ENCODE measurements at regions not wholly inside any gene's neighbourhood (a gene's known extent, or its start where the extent isn't known, plus 50 kb on each side); places are given as distances from the start of the nearest gene placed in this dataset.

- peak overlapping the region in 9 of 21 experiments; percentile 4 to 41 (median 17) for H3K27ac ChIP-seq
- H3K4me3 ChIP-seq: no peak overlapping the region
Measured at GRCh38 chr12:92560713-92561542, 141.9 kb upstream of the PLEKHG7 start.

GRCh38 chr12:92558806-92559205 is 144.0 kb upstream of the PLEKHG7 start:
- Histone ChIP-seq H3K27ac (peak overlapping the region in 3 of 21 experiments; percentile 12 to 35 (median 31)), H3K4me3 (no peak overlapping the region)

DNA sequence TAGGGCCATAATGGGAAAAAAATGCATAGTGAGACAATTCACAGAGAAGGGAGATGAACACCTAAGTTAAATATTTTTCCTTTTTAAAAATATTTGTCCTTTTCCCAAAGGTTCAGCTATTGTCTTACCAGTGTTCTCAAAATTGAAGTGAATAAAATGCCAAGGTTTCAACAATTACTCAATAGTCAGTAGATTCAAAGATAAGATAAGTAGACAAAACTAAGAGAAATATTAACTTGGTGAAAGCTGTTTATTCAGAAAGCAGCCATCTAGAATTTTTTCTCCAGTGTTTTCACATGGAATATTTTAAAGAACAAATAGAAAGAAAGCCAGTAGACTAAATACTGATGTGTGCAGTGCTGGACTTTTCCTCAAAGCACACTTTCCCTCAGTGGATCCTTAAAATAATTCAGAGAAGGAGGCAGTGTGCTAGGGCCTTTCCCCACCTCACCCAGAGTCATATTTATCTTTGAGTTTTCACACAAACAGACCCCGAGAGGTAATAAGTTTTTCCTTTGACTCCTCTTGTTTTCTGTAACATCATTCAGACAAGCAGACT is 144.5 kb upstream of the PLEKHG7 start:
- H3K27ac ChIP-seq: peak overlapping the region in 4 of 21 experiments; percentile 12 to 35 (median 32)

GRCh38 chr12:92557422-92557724 is 145.4 kb upstream of the PLEKHG7 start:
- Histone ChIP-seq H3K27ac (peak overlapping the region in 4 of 21 experiments; percentile 16 to 83 (median 41)), H3K4me3 (no peak overlapping the region)

More for the DNA sequence above, 144.5 kb upstream of the PLEKHG7 start:
- no peak overlapping the region for H3K4me3 ChIP-seq

- Histone ChIP-seq H3K27ac (peak overlapping the region in 8 of 21 experiments; percentile 5 to 89 (median 41)), H3K4me3 (no peak overlapping the region)
Measured at GRCh38 chr12:92556637-92557421, 146.0 kb upstream of the PLEKHG7 start.

- H3K27ac ChIP-seq: peak overlapping the region in 7 of 21 experiments; percentile 5 to 89 (median 42)
- H3K4me3 ChIP-seq: no peak overlapping the region
Measured at GRCh38 chr12:92556141-92556540, 146.6 kb upstream of the PLEKHG7 start.

- no peak overlapping the region for H3K4me3 ChIP-seq
- peak overlapping the region in 18 of 21 experiments; percentile 43 to 89 (median 78) for H3K27ac ChIP-seq
Measured at GRCh38 chr12:92554158-92555073, 148.4 kb upstream of the PLEKHG7 start.

- Histone ChIP-seq H3K4me3 (no peak overlapping the region), H3K27ac (peak overlapping the region in 20 of 21 experiments; percentile 43 to 89 (median 78))
Measured at GRCh38 chr12:92553389-92553788, 149.4 kb upstream of the PLEKHG7 start.

GRCh38 chr12:92552412-92553108 is 150.2 kb upstream of the PLEKHG7 start:
- no peak overlapping the region for H3K4me3 ChIP-seq
- H3K27ac ChIP-seq: peak overlapping the region in 20 of 21 experiments; percentile 43 to 89 (median 78)

DNA sequence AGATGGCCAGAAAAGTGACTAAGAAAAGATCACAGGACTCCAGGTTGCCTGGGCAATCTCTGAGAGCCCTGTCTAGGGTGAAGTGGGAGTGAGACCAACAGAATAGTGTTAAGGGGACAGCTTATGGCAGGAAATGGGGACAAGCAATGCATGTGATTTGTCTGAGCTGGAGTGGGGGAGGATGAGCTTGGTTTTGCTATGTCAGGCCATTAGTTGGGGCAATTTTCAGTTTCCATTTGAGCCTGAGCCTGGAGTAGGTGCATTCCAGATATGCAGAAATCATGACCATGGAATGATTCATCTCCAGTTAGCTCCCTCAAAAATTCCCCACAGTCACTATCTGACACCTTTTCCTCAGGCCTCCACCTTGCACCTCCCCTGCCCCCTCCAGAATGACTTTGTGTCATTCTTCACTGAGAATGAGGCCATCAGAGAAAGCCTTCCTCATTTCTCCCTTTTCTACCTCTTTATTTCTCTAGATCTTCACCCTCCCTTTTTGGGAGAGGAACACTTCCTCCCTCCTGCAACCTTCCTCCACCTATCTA is 150.9 kb upstream of the PLEKHG7 start:
- no peak overlapping the region for H3K4me3 ChIP-seq
- H3K27ac ChIP-seq: peak overlapping the region in 13 of 21 experiments; percentile 28 to 87 (median 74)

DNA sequence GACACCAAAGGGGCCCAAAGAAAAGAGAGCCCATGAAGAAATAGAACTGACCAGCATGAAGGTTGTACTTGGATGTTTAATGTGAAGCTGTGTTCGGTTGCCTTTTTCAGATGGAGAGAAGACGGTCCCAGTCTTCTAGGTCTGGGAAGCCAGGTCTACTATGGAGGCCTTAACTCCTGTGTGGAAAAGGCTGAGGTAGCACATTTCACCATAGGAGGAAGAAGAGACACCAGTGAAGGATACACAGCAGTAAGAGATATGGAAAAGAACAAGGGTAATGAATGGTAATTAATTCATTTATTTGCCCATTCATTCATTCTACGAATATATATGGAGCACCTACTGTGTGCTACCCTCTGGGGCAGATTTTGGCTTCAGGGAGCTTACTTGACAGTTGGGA is 151.6 kb upstream of the PLEKHG7 start:
- Histone ChIP-seq H3K4me3 (no peak overlapping the region), H3K27ac (peak overlapping the region in 7 of 21 experiments; percentile 28 to 87 (median 74))

DNA sequence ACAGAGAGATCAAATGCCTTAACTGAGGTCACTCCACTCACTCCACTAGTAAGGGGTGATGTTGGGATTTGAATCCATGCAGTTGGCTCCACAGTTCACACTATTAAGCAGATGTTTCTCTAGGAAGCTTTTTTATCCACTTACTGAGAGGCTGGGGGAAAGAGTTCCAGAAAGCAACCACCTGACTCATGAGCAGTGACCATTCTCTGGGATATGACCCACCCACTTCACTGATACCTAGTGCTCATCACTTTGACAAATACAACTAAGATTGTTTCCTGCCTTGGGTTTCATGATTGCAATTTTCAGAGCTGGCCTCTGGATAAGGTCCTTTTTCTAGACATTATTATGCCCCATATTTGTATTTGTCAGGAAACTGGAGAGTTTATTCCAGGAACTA is 152.1 kb upstream of the PLEKHG7 start:
- H3K27ac ChIP-seq: no peak overlapping the region

GRCh38 chr12:92550254-92550653 is 152.5 kb upstream of the PLEKHG7 start:
- Histone ChIP-seq H3K27ac (no peak overlapping the region), H3K4me3 (no peak overlapping the region)

More for the DNA sequence above, 152.1 kb upstream of the PLEKHG7 start:
- H3K4me3 ChIP-seq: no peak overlapping the region

DNA sequence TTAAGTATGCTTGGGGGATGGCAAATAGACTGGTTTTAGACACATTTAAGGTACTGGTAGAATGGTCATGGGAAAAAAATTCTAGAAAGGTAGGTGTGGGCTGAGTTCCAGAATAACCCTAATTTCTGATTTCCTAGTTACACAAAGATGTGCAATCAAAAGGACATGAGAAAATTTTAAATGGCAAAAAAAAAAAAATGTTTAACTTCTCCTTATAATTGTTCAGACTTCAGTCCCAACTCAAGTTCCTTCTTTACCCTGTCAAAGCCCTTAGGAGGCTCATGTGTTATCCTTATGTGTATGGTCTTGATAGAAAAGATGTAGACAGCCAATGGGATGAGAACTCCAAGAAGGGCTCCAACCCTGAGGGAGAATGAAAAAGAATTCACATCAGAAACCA is 153.3 kb upstream of the PLEKHG7 start:
- Histone ChIP-seq H3K27ac (no peak overlapping the region), H3K4me3 (no peak overlapping the region)

- Histone ChIP-seq H3K27ac (peak overlapping the region in 5 of 21 experiments; percentile 3 to 59 (median 10)), H3K4me3 (no peak overlapping the region)
Measured at GRCh38 chr12:92547906-92548305, 154.9 kb upstream of the PLEKHG7 start.

- Histone ChIP-seq H3K4me3 (no peak overlapping the region), H3K27ac (peak overlapping the region in 5 of 21 experiments; percentile 8 to 59 (median 10))
Measured at GRCh38 chr12:92547420-92547819, 155.4 kb upstream of the PLEKHG7 start.

- Histone ChIP-seq H3K4me3 (no peak overlapping the region), H3K27ac (peak overlapping the region in 3 of 21 experiments; percentile 8 to 52 (median 8))
Measured at GRCh38 chr12:92546635-92547348, 156.0 kb upstream of the PLEKHG7 start.

DNA sequence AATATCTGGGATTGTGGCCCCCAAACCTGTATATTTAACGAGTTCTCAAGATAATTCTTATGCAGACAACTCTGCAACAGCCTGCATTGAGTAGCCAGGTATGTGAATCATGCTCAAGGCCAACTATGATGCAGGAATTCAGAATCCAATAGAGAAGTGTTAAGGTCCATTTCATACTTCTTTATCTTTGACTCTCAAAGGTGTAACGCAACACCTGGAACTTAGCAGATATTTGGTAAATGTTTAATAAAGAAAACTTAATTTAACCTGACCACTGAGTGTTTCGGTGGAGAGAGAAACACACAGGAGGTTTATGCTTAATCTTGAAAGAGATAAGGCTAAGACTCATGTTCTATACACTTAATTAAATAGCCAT is 156.5 kb upstream of the PLEKHG7 start:
- Histone ChIP-seq H3K27ac (no peak overlapping the region), H3K4me3 (no peak overlapping the region)
